ENCODE measurements at regions not wholly inside any gene's neighbourhood (a gene's known extent, or its start where the extent isn't known, plus 50 kb on each side); places are given as distances from the start of the nearest gene placed in this dataset.

DNA sequence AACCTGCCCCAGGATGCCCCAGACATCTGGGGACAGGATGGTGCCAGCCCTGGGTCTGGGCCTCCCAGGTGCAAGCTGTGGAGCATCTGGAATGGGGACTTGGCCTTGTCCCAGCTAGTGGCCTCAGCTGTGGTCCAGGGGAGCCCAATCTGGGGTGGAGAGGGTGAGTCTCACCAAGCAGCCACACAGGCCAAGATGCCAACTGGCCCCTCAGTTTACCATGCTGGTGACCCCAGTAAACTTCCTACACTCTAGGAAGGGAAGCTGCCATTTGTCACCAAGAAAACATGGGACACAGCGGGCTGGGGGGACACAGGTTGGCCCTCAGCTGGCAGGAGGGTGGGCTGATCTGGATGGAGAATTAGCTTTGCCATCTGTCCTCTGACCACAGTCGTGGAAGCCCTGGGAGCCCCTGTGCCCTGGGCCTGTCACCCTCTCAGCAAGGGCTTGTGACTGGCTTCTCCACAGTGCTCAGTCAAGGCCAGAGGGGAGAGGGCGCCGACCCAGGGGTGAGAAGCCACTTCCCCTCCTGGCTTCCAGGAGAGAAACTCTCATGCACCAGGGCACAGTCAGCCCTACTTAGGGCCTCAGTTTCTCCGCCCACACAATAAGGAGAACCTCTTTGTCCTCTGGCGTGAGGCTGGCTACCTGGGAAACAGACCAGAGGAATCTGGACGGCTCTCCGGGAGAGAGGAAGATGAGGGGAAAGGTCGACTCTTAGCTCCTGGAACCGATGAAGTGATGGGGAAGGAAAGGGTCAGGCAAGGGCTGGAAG, 126.4 kb upstream of the SMURF2 start:
- TF ChIP-seq, protein P1, sequence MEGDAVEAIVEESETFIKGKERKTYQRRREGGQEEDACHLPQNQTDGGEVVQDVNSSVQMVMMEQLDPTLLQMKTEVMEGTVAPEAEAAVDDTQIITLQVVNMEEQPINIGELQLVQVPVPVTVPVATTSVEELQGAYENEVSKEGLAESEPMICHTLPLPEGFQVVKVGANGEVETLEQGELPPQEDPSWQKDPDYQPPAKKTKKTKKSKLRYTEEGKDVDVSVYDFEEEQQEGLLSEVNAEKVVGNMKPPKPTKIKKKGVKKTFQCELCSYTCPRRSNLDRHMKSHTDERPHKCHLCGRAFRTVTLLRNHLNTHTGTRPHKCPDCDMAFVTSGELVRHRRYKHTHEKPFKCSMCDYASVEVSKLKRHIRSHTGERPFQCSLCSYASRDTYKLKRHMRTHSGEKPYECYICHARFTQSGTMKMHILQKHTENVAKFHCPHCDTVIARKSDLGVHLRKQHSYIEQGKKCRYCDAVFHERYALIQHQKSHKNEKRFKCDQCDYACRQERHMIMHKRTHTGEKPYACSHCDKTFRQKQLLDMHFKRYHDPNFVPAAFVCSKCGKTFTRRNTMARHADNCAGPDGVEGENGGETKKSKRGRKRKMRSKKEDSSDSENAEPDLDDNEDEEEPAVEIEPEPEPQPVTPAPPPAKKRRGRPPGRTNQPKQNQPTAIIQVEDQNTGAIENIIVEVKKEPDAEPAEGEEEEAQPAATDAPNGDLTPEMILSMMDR (conservative IDR thresholded peaks at IDR 0.05; ENCODE audit: low read depth, low read length), result no peak
- no peak overlapping the region for H3K4me3 ChIP-seq (ENCODE audit: low read length)
- DNase-seq (ENCODE audit: low read depth), result no peak

DNA sequence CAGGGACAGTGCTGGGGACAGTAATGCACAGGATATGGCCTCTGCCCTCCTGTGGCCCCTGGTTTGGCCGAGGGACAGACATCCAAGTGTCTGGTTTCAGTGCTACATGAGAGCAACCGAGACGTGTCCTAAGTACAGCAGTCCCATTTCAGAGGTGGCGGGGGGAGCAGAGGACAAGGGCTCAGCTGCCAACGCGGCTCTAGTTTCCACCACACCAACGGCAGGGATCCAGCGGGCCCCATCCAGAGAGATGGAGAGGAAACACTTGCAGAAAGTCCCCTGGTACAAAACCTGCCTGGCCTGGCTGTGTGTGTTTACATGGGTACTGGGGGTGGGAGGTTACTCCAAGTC, 125.8 kb upstream of the SMURF2 start:
- TF ChIP-seq, protein P1 (conservative IDR thresholded peaks at IDR 0.05; ENCODE audit: low read depth, low read length), result no peak
- H3K4me3 ChIP-seq (ENCODE audit: low read length), result no peak overlapping the region
- DNase-seq (ENCODE audit: low read depth), result no peak

DNA sequence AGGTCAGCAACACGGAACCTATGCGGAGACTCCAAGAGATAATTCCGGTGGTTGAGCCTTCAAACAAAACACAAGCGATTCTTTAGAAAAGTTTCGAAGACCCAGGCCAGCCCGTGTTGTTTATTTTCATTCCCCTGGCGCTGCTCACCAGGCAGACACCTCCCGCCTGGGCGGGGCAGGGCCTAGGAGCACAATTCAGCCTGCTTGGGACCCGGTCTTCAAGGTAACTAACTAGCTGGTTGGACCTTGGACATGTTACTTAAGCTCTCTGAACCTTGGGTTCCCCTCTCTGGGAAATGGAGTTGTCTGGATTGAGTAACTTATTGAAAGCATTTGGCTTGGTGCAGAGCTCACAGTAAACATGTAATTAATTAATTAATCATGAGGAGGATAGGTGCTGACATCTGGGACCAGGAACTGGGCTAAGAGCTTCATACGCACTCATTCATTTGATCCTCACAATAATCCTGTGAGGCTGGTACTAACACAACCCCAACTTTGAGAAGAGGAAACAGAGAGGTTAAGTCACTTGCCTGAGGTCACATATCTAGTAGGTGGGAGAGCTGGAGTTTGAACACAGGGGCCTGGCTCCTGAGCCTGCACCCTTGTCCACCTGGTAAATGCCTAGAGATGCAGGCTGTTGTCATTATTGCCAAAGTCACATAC, 125.3 kb upstream of the SMURF2 start:
- TF ChIP-seq, protein P1 (conservative IDR thresholded peaks at IDR 0.05; ENCODE audit: low read depth, low read length), result no peak

DNA sequence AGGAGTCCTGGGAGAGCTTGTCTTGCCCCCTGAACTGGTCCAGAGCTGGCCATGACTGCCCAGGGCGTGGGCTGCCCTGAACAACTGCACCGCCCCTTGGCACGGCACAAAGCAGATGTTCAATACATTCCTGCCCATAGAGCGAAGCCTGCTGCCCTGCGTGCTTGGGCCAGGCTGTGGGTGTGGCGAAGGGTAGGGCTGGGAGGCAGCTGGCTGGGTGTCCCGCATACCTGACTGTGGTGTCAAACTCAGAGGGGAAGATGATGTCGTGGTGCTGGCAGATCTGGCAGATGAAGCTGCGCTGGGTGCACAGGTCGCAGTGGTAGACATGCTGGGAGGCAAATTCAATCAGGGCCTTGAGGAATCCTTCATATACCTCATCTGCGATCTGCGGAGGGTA, 124.2 kb upstream of the SMURF2 start:
- no peak for DNase-seq (ENCODE audit: low read depth)
- TF ChIP-seq, protein P1 (conservative IDR thresholded peaks at IDR 0.05; ENCODE audit: low read depth, low read length), result no peak
- H3K4me3 ChIP-seq (ENCODE audit: low read length), result no peak overlapping the region

More for the DNA sequence above, 125.3 kb upstream of the SMURF2 start:
- H3K4me3 ChIP-seq (ENCODE audit: low read length), result no peak overlapping the region
- DNase-seq (ENCODE audit: low read depth), result no peak

DNA sequence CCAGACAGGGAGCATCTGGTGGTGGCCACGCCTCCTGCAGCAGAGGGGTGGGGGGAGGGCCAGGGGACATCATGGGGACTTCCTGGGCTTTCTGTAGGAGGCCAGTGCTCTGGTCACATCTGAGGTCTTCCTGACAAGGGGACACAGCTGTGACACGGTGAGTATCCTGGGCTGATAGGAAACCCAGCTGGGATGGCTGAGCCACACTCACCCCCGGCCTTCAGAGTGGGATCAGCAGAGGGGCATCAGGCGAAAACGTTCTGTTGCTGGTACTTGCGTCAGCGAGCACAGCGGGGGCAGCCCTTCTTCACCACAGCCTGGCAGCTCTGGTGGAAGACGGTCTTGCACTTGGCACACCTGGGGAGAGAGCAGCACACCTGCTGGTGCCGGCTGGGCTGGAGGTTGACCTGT, 122.9 kb upstream of the SMURF2 start:
- H3K4me3 ChIP-seq (ENCODE audit: low read length), result no peak overlapping the region
- no peak for DNase-seq (ENCODE audit: low read depth)
- TF ChIP-seq, protein P1 (conservative IDR thresholded peaks at IDR 0.05; ENCODE audit: low read depth, low read length), result no peak

DNA sequence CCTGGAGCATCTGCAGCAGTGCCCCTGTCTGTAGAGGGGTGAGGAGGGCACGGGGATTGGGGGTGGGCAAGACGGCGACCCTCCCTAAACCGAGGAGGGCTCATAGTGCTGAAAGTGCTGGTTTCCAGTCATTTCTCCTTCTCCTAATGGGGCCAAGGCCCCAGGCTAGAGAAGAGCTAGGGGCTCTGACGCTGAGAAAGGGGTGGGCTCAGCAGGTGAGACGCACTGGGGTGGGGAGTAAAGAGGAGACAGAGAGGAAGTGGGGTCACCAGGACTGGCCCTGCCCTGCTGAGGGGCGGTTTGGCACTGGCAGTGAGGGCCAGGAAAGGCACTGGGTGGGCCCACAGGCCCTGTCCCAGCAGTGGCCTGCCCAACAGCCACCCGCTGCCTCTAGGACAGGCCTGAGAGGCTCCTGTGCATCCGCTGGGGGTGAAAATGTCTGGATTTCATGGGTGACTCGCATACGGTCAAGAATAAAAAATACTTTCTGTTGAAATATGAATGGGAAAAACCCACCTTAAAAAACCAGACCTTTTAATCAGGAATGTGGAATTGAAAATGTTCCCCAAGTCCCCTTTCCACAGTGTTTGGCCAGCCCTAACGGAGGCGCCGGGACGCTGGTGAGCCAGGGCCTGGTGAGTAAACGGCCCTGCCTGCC, 122.4 kb upstream of the SMURF2 start:
- no peak for DNase-seq (ENCODE audit: low read depth)
- H3K4me3 ChIP-seq (ENCODE audit: low read length), result no peak overlapping the region
- TF ChIP-seq, protein P1 (conservative IDR thresholded peaks at IDR 0.05; ENCODE audit: low read depth, low read length), result no peak
